ENCODE measurements at regions not wholly inside any gene's neighbourhood (a gene's known extent, or its start where the extent isn't known, plus 50 kb on each side); places are given as distances from the start of the nearest gene placed in this dataset.
"Not testable (repeated sequence)": the region's sequence is repeated elsewhere in the genome, so short reads cannot be mapped to it uniquely, and the experiment has no call there.

DNA sequence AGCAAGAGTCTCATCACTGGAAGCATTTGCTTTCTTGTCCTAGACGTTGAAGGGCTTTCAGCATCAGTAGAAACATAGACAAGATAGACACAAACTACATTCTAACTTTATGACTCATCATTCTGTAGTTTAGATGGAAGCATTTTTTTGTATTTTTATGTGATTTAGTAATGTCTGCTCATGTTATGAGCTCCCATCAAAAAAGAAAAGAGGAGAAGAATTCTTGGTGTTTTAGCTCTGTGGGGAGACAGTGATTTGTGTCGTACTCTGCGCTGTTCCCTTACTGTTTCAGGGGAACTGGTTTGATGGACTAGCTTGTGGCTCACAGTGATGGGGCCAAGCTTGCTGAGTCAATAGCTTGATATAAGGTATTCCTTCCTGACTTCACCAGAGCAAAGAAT lies 159.2 kb upstream of the WWC1 start:
- no peak overlapping the region for H3K27ac ChIP-seq
- peaks cover 0 to 13% of the 10 kb centered on the region in 2 donors for H3K27me3 ChIP-seq
- peaks cover 0 to 14% (median 8%) of the 10 kb centered on the region in 4 donors for H3K4me1 ChIP-seq
- DNase-seq, result no peak
- no peaks in the 10 kb centered on the region for H3K36me3 ChIP-seq
- intact Hi-C loops (cut with DNase I; ENCODE audit: low total_unique reads), result no loop called here
- H3K4me3 ChIP-seq, result no peak overlapping the region
- H3K9me3 ChIP-seq, result no peaks in the 10 kb centered on the region
- TF ChIP-seq CTCF (IDR thresholded peaks at IDR 0.05), result no peak

DNA sequence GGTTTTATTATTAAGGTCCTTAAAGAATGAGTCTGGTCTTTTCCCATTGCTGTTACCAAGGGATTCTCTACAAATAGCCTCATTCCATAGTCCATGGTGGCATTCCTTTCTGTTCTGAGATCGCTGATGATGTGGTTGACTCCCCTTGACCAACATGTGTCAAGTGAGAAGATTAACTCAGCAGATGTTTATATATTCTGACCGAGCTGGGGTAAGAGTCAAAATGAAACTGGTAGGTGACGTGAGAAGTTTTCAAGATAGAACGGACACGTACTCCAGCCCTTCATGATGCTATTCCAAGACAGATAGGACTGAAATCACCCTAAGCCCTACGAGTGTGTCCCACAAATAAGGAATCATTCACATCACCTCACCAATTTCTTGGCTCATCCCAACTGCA lies 155.5 kb upstream of the WWC1 start:
- H3K27ac ChIP-seq, result no peak overlapping the region
- no peak for DNase-seq
- no peak for TF ChIP-seq CTCF (IDR thresholded peaks at IDR 0.05)
- no peak overlapping the region for H3K4me3 ChIP-seq
- peaks cover 0 to 13% of the 10 kb centered on the region in 2 donors for H3K27me3 ChIP-seq
- intact Hi-C loops (cut with DNase I; ENCODE audit: low total_unique reads), result no loop called here
- no peaks in the 10 kb centered on the region for H3K4me1 ChIP-seq
- H3K9me3 ChIP-seq, result no peaks in the 10 kb centered on the region
- H3K36me3 ChIP-seq, result no peaks in the 10 kb centered on the region

DNA sequence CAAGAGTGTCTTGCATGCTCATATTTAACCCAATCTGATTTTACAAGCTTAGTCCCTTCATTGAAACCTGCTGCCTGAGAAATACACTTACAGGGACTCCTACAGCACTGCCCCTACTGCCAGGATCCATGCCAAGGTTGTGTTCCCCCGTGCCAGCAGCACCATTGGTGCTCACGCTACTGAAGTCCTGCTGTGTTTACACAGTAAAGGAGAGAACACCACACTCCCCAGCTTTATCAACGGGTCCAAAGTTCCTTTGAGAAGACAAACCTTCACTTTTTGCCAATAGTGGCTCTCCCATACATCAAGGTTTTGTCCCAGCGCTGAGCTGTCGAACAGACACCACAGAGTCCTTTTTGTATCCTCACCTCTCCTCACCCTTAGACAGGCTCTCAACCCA lies 155.1 kb upstream of the WWC1 start:
- TF ChIP-seq CTCF (IDR thresholded peaks at IDR 0.05), result no peak

GRCh38 chr5:168137265-168137664 lies 154.2 kb upstream of the WWC1 start:
- Histone ChIP-seq H3K4me3 (no peak overlapping the region), H3K9me3 (no peaks in the 10 kb centered on the region), H3K27ac (no peak overlapping the region), H3K36me3 (no peaks in the 10 kb centered on the region), H3K27me3 (peaks cover 0 to 13% of the 10 kb centered on the region in 2 donors), H3K4me1 (no peaks in the 10 kb centered on the region)
- TF ChIP-seq CTCF (IDR thresholded peaks at IDR 0.05), result no peak
- intact Hi-C loops (cut with DNase I; ENCODE audit: low total_unique reads), result no loop called here
- DNase-seq, result no peak

More for the DNA sequence above, 155.1 kb upstream of the WWC1 start:
- Histone ChIP-seq H3K27me3 (peaks cover 0 to 13% of the 10 kb centered on the region in 2 donors), H3K4me3 (no peak overlapping the region), H3K27ac (no peak overlapping the region), H3K36me3 (no peaks in the 10 kb centered on the region), H3K9me3 (no peaks in the 10 kb centered on the region), H3K4me1 (no peaks in the 10 kb centered on the region)
- DNase-seq, result no peak
- intact Hi-C loops (cut with DNase I; ENCODE audit: low total_unique reads), result no loop called here

DNA sequence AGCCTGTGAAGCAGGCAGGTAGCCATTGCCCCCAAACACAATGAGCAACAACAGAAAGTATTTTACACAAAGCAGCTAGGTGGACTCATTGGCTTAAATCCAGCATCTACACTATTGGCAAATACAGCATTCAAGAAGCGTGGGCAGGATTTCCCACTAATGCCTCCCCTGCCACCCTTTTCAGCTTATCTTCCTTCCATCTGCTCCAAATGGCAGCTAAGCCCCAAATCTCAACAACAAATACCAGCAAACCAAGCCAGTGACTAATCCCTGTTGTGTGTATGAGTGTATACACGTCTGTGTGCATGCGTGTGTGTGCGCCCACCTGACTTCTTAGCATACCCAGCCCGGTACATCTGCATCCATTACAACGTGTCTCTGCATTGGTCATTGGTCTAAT lies 151.2 kb upstream of the WWC1 start:
- no peak overlapping the region for H3K4me3 ChIP-seq
- no peaks in the 10 kb centered on the region for H3K9me3 ChIP-seq
- H3K36me3 ChIP-seq, result no peaks in the 10 kb centered on the region
- H3K27ac ChIP-seq, result no peak overlapping the region
- no peaks in the 10 kb centered on the region for H3K4me1 ChIP-seq
- no peak for TF ChIP-seq CTCF (IDR thresholded peaks at IDR 0.05)
- intact Hi-C loops (cut with DNase I; ENCODE audit: low total_unique reads), result no loop called here
- peaks cover 0 to 4% of the 10 kb centered on the region in 2 donors for H3K27me3 ChIP-seq
- no peak for DNase-seq

GRCh38 chr5:168142402-168142801 lies 149.0 kb upstream of the WWC1 start:
- Histone ChIP-seq H3K27ac (no peak overlapping the region), H3K27me3 (no peaks in the 10 kb centered on the region), H3K4me1 (no peaks in the 10 kb centered on the region), H3K9me3 (no peaks in the 10 kb centered on the region), H3K36me3 (no peaks in the 10 kb centered on the region), H3K4me3 (no peak overlapping the region)
- no peak for TF ChIP-seq CTCF (IDR thresholded peaks at IDR 0.05)
- intact Hi-C loops (cut with DNase I; ENCODE audit: low total_unique reads), result no loop called here
- no peak for DNase-seq

DNA sequence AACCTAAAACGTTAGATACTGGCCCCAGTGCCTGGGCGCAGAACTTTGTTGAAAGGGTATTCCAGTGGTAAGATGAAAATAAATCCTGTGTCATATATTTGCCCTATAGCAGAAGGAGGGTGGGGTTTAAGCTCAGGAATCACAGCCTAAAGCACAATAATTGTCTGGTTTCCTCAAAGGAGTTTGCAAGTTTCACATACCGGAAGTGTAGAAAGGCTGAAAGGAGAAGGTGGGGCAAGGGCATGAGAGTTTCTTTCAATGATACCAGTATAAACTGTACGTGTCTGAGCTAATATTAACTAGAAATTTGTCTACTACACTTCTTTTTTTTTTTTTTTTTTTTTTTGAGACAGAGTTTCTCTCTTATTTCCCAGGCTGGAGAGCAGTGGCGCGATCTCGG lies 147.9 kb upstream of the WWC1 start:
- H3K9me3 ChIP-seq; H3K4me3 ChIP-seq; H3K27me3 ChIP-seq; intact Hi-C loops (cut with DNase I; ENCODE audit: low total_unique reads); H3K36me3 ChIP-seq; H3K27ac ChIP-seq; DNase-seq; H3K4me1 ChIP-seq: not testable (repeated sequence)

Data from tibial artery (tissue), 4 donors.